ENCODE measurements at regions not wholly inside any gene's neighbourhood (a gene's known extent, or its start where the extent isn't known, plus 50 kb on each side); places are given as distances from the start of the nearest gene placed in this dataset.

- no peaks in the 10 kb centered on the region for H3K36me3 ChIP-seq
- no peak for ATAC-seq
- 15 to 26% methylated on average over 2 of the region's 2 CpGs for WGBS, 2 donors (ENCODE audit: low coverage in 1 of 2)
- no peak for TF ChIP-seq EP300 (IDR thresholded peaks at IDR 0.05)
- no peak for TF ChIP-seq POLR2A (IDR thresholded peaks at IDR 0.05)
- TF ChIP-seq CTCF (IDR thresholded peaks at IDR 0.05) = no peak
- TF ChIP-seq POLR2AphosphoS5 (IDR thresholded peaks at IDR 0.05) = no peak
- H3K27me3 ChIP-seq = no peaks in the 10 kb centered on the region
- no peak overlapping the region for H3K4me3 ChIP-seq
- peaks cover 0 to 21% (median 5%) of the 10 kb centered on the region in 3 donors for H3K4me1 ChIP-seq
- peaks cover 0 to 22% (median 0%) of the 10 kb centered on the region in 3 donors for H3K9me3 ChIP-seq
- H3K27ac ChIP-seq = peak overlapping the region in 2 of 4 donors; percentile 24 to 43
Observed at GRCh38 chr4:22573198-22573597, 57.3 kb upstream of the ADGRA3 start.

- Histone ChIP-seq H3K9me3 (peaks cover 0 to 18% (median 0%) of the 10 kb centered on the region in 3 donors), H3K27ac (peak overlapping the region in 2 of 4 donors; percentile 24 to 43)
- no peak for ATAC-seq
Observed at GRCh38 chr4:22573641-22574040, 57.8 kb upstream of the ADGRA3 start.

GRCh38 chr4:22574424-22574823 lies 58.6 kb upstream of the ADGRA3 start:
- peak overlapping the region in 1 of 4 donors; percentile 43 for H3K27ac ChIP-seq
- peaks cover 0 to 10% (median 0%) of the 10 kb centered on the region in 3 donors for H3K9me3 ChIP-seq
- H3K36me3 ChIP-seq = no peaks in the 10 kb centered on the region
- TF ChIP-seq POLR2AphosphoS5 (IDR thresholded peaks at IDR 0.05) (no peak), EP300 (IDR thresholded peaks at IDR 0.05) (no peak), CTCF (IDR thresholded peaks at IDR 0.05) (no peak), POLR2A (IDR thresholded peaks at IDR 0.05) (no peak)
- H3K27me3 ChIP-seq = no peaks in the 10 kb centered on the region
- H3K4me1 ChIP-seq = peaks cover 0 to 25% (median 7%) of the 10 kb centered on the region in 3 donors
- 70 to 95% methylated on average over 3 of the region's 3 CpGs for WGBS, 2 donors (ENCODE audit: low coverage in 1 of 2)
- no peak overlapping the region for H3K4me3 ChIP-seq
- no peak for ATAC-seq

More at GRCh38 chr4:22573641-22574040, 57.8 kb upstream of the ADGRA3 start:
- Histone ChIP-seq H3K27me3 (no peaks in the 10 kb centered on the region), H3K4me1 (peaks cover 0 to 25% (median 7%) of the 10 kb centered on the region in 3 donors), H3K36me3 (no peaks in the 10 kb centered on the region), H3K4me3 (no peak overlapping the region)
- 14 to 17% methylated on average over 1 of the region's 1 CpG for WGBS, 2 donors (ENCODE audit: low coverage in 1 of 2)
- TF ChIP-seq CTCF (IDR thresholded peaks at IDR 0.05) (no peak), POLR2A (IDR thresholded peaks at IDR 0.05) (no peak), POLR2AphosphoS5 (IDR thresholded peaks at IDR 0.05) (no peak), EP300 (IDR thresholded peaks at IDR 0.05) (no peak)

- H3K27me3 ChIP-seq = no peaks in the 10 kb centered on the region
Observed at GRCh38 chr4:22574880-22575279, 59.0 kb upstream of the ADGRA3 start.

More at GRCh38 chr4:22574880-22575279, 59.0 kb upstream of the ADGRA3 start:
- H3K4me1 ChIP-seq = peaks cover 0 to 25% (median 7%) of the 10 kb centered on the region in 3 donors
- no peak for ATAC-seq
- H3K9me3 ChIP-seq = peaks cover 0 to 6% (median 0%) of the 10 kb centered on the region in 3 donors
- no peak for TF ChIP-seq EP300 (IDR thresholded peaks at IDR 0.05)
- TF ChIP-seq CTCF (IDR thresholded peaks at IDR 0.05) = no peak
- TF ChIP-seq POLR2A (IDR thresholded peaks at IDR 0.05) = no peak
- TF ChIP-seq POLR2AphosphoS5 (IDR thresholded peaks at IDR 0.05) = no peak
- H3K4me3 ChIP-seq = no peak overlapping the region
- H3K27ac ChIP-seq = no peak overlapping the region
- 59 to 60% methylated on average over 1 of the region's 1 CpG for WGBS, 2 donors (ENCODE audit: low coverage in 1 of 2)
- no peaks in the 10 kb centered on the region for H3K36me3 ChIP-seq
